ENCODE measurements at regions not wholly inside any gene's neighbourhood (a gene's known extent, or its start where the extent isn't known, plus 50 kb on each side); places are given as distances from the start of the nearest gene placed in this dataset.

- no peak overlapping the region for H3K27ac ChIP-seq
- in situ Hi-C loops (cut with HindIII; ENCODE audit: low pct_ligation_motif_present, low sequenced_read_pairs): no loop called here
- DNase-seq: no peak
- no peak overlapping the region for H3K4me3 ChIP-seq (ENCODE audit: low read depth, low read length)
- no peaks in the 10 kb centered on the region for H3K27me3 ChIP-seq (replicated peaks)
- no peaks in the 10 kb centered on the region for H3K36me3 ChIP-seq (replicated peaks)
- no peak for TF ChIP-seq CTCF (IDR thresholded peaks at IDR 0.05; ENCODE audit: low read depth, low read length, missing control alignments)
These were observed 276.6 kb downstream of the FAT3 start for GRCh38 chr11:92501066-92501739.

GRCh38 chr11:92504004-92504403 lies 279.4 kb downstream of the FAT3 start:
- no peak overlapping the region for H3K4me3 ChIP-seq (ENCODE audit: low read depth, low read length)
- no peak for DNase-seq
- TF ChIP-seq CTCF (IDR thresholded peaks at IDR 0.05; ENCODE audit: low read depth, low read length, missing control alignments): no peak
- no peaks in the 10 kb centered on the region for H3K27me3 ChIP-seq (replicated peaks)
- no peaks in the 10 kb centered on the region for H3K36me3 ChIP-seq (replicated peaks)
- H3K27ac ChIP-seq: no peak overlapping the region
- in situ Hi-C loops (cut with HindIII; ENCODE audit: low pct_ligation_motif_present, low sequenced_read_pairs): no loop called here

- H3K27ac ChIP-seq: no peak overlapping the region
- no peaks in the 10 kb centered on the region for H3K27me3 ChIP-seq (replicated peaks)
- no peak overlapping the region for H3K4me3 ChIP-seq (ENCODE audit: low read depth, low read length)
- in situ Hi-C loops (cut with HindIII; ENCODE audit: low pct_ligation_motif_present, low sequenced_read_pairs): no loop called here
- DNase-seq: no peak
- TF ChIP-seq CTCF (IDR thresholded peaks at IDR 0.05; ENCODE audit: low read depth, low read length, missing control alignments): no peak
- H3K36me3 ChIP-seq (replicated peaks): no peaks in the 10 kb centered on the region
These were observed 279.9 kb downstream of the FAT3 start for GRCh38 chr11:92504534-92504933.

- Histone ChIP-seq H3K27ac (no peak overlapping the region), H3K36me3 (replicated peaks) (no peaks in the 10 kb centered on the region), H3K4me3 (ENCODE audit: low read depth, low read length) (no peak overlapping the region), H3K27me3 (replicated peaks) (no peaks in the 10 kb centered on the region)
- no peak for DNase-seq
- no peak for TF ChIP-seq CTCF (IDR thresholded peaks at IDR 0.05; ENCODE audit: low read depth, low read length, missing control alignments)
- in situ Hi-C loops (cut with HindIII; ENCODE audit: low pct_ligation_motif_present, low sequenced_read_pairs): no loop called here
These were observed 281.1 kb downstream of the FAT3 start for GRCh38 chr11:92505689-92506088.

- H3K4me3 ChIP-seq (ENCODE audit: low read depth, low read length): no peak overlapping the region
- DNase-seq: no peak
These were observed 282.3 kb downstream of the FAT3 start for GRCh38 chr11:92506809-92507336.

More at GRCh38 chr11:92506809-92507336, 282.3 kb downstream of the FAT3 start:
- H3K27me3 ChIP-seq (replicated peaks): no peaks in the 10 kb centered on the region
- in situ Hi-C loops (cut with HindIII; ENCODE audit: low pct_ligation_motif_present, low sequenced_read_pairs): no loop called here
- H3K36me3 ChIP-seq (replicated peaks): no peaks in the 10 kb centered on the region
- no peak overlapping the region for H3K27ac ChIP-seq
- TF ChIP-seq CTCF (IDR thresholded peaks at IDR 0.05; ENCODE audit: low read depth, low read length, missing control alignments): no peak

Measured in brain microvascular endothelial cell (primary cell).